ENCODE measurements at regions not wholly inside any gene's neighbourhood (a gene's known extent, or its start where the extent isn't known, plus 50 kb on each side); places are given as distances from the start of the nearest gene placed in this dataset.

GRCh38 chr5:120848883-120849282 is 384.8 kb downstream of the PRR16 start:
- CTCF ChIA-PET = no interaction called here

GRCh38 chr5:120852222-120852860 is 388.2 kb downstream of the PRR16 start:
- 81% methylated on average over 1 of the region's 1 CpG for WGBS (ENCODE audit: low lambda C conversion rate)
- CTCF ChIA-PET = no interaction called here
- H2AFZ ChIP-seq (ENCODE audit: low read depth) = no peak overlapping the region

More at GRCh38 chr5:120848883-120849282, 384.8 kb downstream of the PRR16 start:
- Histone ChIP-seq H3K36me3 (replicated peaks in 1 of 2; ENCODE audit: control insufficient read depth in 1 of 2, insufficient read depth in 2 of 2, low read length in 1 of 2) (no peaks in the 10 kb centered on the region), H3K9me3 (no peaks in the 10 kb centered on the region), H3K79me2 (ENCODE audit: insufficient read depth) (no peaks in the 10 kb centered on the region), H3K27ac (ENCODE audit: low read depth in 2 of 2, low read length in 1 of 2) (no peak overlapping the region), H4K20me1 (ENCODE audit: insufficient read depth) (no peaks in the 10 kb centered on the region), H2AFZ (ENCODE audit: low read depth) (no peak overlapping the region), H3K9ac (no peak overlapping the region), H3K4me2 (no peak overlapping the region), H3K9me2 (no peaks in the 10 kb centered on the region), H3K27me3 (ENCODE audit: insufficient read depth) (no peaks in the 10 kb centered on the region), H3K4me1 (ENCODE audit: control insufficient read depth in 1 of 2, insufficient read depth in 2 of 2, low read depth in 1 of 2, low read length in 1 of 2) (peaks cover 0 to 4% of the 10 kb centered on the region in 2 experiments; a peak in 1 of 4 replicates), H3F3A (replicated peaks; ENCODE audit: insufficient read depth) (no peaks in the 10 kb centered on the region), H3K4me3 (ENCODE audit: low read depth in 2 of 2, low read length in 1 of 2) (no peak overlapping the region)
- WGBS (ENCODE audit: low lambda C conversion rate) = 55% methylated on average over 2 of the region's 2 CpGs
- TF ChIP-seq MEF2A (IDR thresholded peaks at IDR 0.05; ENCODE audit: borderline replicate concordance, low read depth) (no peak), TCF12 (IDR thresholded peaks at IDR 0.05) (no peak), MAX (IDR thresholded peaks at IDR 0.05; ENCODE audit: low read depth) (no peak), EZH2phosphoT487 (IDR thresholded peaks at IDR 0.05; ENCODE audit: borderline replicate concordance, low read depth) (no peak), RAD21 (IDR thresholded peaks at IDR 0.05; ENCODE audit: low read length) (no peak), GATA2 (CRISPR knock-in tag; IDR thresholded peaks at IDR 0.05) (no peak), CTCF (IDR thresholded peaks at IDR 0.05) (no peak), RFX5 (IDR thresholded peaks at IDR 0.05; ENCODE audit: low read length) (no peak), FOXJ3 (CRISPR knock-in tag; IDR thresholded peaks at IDR 0.05) (no peak), GABPA (IDR thresholded peaks at IDR 0.05; ENCODE audit: low read depth) (no peak), CHD2 (IDR thresholded peaks at IDR 0.05; ENCODE audit: low read length, partially characterized antibody) (no peak), JUND (IDR thresholded peaks at IDR 0.05) (no peak), FOSL2 (IDR thresholded peaks at IDR 0.05; ENCODE audit: borderline replicate concordance, low read depth) (no peak), USF1 (IDR thresholded peaks at IDR 0.05; ENCODE audit: borderline replicate concordance, low read depth) (no peak)
- DNase-seq = no peak
- POLR2A ChIA-PET = no interaction called here

More at GRCh38 chr5:120852222-120852860, 388.2 kb downstream of the PRR16 start:
- no peak overlapping the region for H3K9ac ChIP-seq
- no peaks in the 10 kb centered on the region for H3K79me2 ChIP-seq (ENCODE audit: insufficient read depth)
- no peak for DNase-seq
- no peak overlapping the region for H3K4me2 ChIP-seq
- no peaks in the 10 kb centered on the region for H4K20me1 ChIP-seq (ENCODE audit: insufficient read depth)
- no peak overlapping the region for H3K27ac ChIP-seq (ENCODE audit: low read depth in 2 of 2, low read length in 1 of 2)
- TF ChIP-seq RCOR1 (IDR thresholded peaks at IDR 0.05; ENCODE audit: low read length) = no peak
- no peaks in the 10 kb centered on the region for H3K9me3 ChIP-seq
- no peaks in the 10 kb centered on the region for H3K36me3 ChIP-seq (replicated peaks in 1 of 2; ENCODE audit: control insufficient read depth in 1 of 2, insufficient read depth in 2 of 2, low read length in 1 of 2)
- no peaks in the 10 kb centered on the region for H3F3A ChIP-seq (replicated peaks; ENCODE audit: insufficient read depth)
- H3K4me1 ChIP-seq (ENCODE audit: control insufficient read depth in 1 of 2, insufficient read depth in 2 of 2, low read depth in 1 of 2, low read length in 1 of 2) = peaks cover 0 to 4% of the 10 kb centered on the region in 2 experiments; a peak in 1 of 4 replicates
- no peaks in the 10 kb centered on the region for H3K27me3 ChIP-seq (ENCODE audit: insufficient read depth)
- no peak overlapping the region for H3K4me3 ChIP-seq (ENCODE audit: low read depth in 2 of 2, low read length in 1 of 2)
- H3K9me2 ChIP-seq = no peaks in the 10 kb centered on the region
- POLR2A ChIA-PET = no interaction called here

Data from SK-N-SH (cell line).